HG02623 (cell line): ENCODE measurements at regions not wholly inside any gene's neighbourhood (a gene's known extent, or its start where the extent isn't known, plus 50 kb on each side); places are given as distances from the start of the nearest gene placed in this dataset.
"Not testable (repeated sequence)": the region's sequence is repeated elsewhere in the genome, so short reads cannot be mapped to it uniquely, and the experiment has no call there.

Experiments used
- ATAC-seq: cut with Tn5 transposase; IDR thresholded peaks from one replicate; pipeline ENCODE4 v1.9.1; 2021; ENCODE audit warnings: moderate library complexity; ENCODE audit not compliant: unreplicated experiment

GRCh38 chr1:185441605-185442004 is 124.6 kb upstream of the IVNS1ABP start:
- no peak for ATAC-seq

- ATAC-seq: no peak
Observed at GRCh38 chr1:185440877-185441276, 123.8 kb upstream of the IVNS1ABP start.

- ATAC-seq: peak; percentile 68
Observed at GRCh38 chr1:185439727-185440415, 122.8 kb upstream of the IVNS1ABP start.

GRCh38 chr1:185438936-185439335 is 121.9 kb upstream of the IVNS1ABP start:
- ATAC-seq: no peak

- ATAC-seq: no peak
Observed at GRCh38 chr1:185435696-185436379, 118.8 kb upstream of the IVNS1ABP start.

- ATAC-seq: no peak
Observed at GRCh38 chr1:185434721-185435120, 117.7 kb upstream of the IVNS1ABP start.

- ATAC-seq: no peak
Observed at GRCh38 chr1:185433667-185434066, 116.6 kb upstream of the IVNS1ABP start.

GRCh38 chr1:185432948-185433347 is 115.9 kb upstream of the IVNS1ABP start:
- no peak for ATAC-seq

GRCh38 chr1:185431612-185432011 is 114.6 kb upstream of the IVNS1ABP start:
- no peak for ATAC-seq

- not testable (repeated sequence) for ATAC-seq
Observed at GRCh38 chr1:185429668-185430067, 112.6 kb upstream of the IVNS1ABP start.

GRCh38 chr1:185427776-185428175 is 110.7 kb upstream of the IVNS1ABP start:
- ATAC-seq: no peak

GRCh38 chr1:185427264-185427663 is 110.2 kb upstream of the IVNS1ABP start:
- no peak for ATAC-seq

GRCh38 chr1:185426848-185427247 is 109.8 kb upstream of the IVNS1ABP start:
- ATAC-seq: no peak

GRCh38 chr1:185425163-185425562 is 108.1 kb upstream of the IVNS1ABP start:
- no peak for ATAC-seq

- no peak for ATAC-seq
Observed at GRCh38 chr1:185421485-185422107, 104.6 kb upstream of the IVNS1ABP start.

GRCh38 chr1:185420588-185421081 is 103.6 kb upstream of the IVNS1ABP start:
- ATAC-seq: no peak

GRCh38 chr1:185419718-185420117 is 102.7 kb upstream of the IVNS1ABP start:
- ATAC-seq: no peak

GRCh38 chr1:185418472-185418871 is 101.4 kb upstream of the IVNS1ABP start:
- ATAC-seq: no peak

GRCh38 chr1:185412385-185413087 is 95.5 kb upstream of the IVNS1ABP start:
- ATAC-seq: no peak

- ATAC-seq: no peak
Observed at GRCh38 chr1:185409763-185410528, 92.9 kb upstream of the IVNS1ABP start.

- no peak for ATAC-seq
Observed at GRCh38 chr1:185409345-185409744, 92.3 kb upstream of the IVNS1ABP start.
